ENCODE measurements at regions not wholly inside any gene's neighbourhood (a gene's known extent, or its start where the extent isn't known, plus 50 kb on each side); places are given as distances from the start of the nearest gene placed in this dataset.

DNA sequence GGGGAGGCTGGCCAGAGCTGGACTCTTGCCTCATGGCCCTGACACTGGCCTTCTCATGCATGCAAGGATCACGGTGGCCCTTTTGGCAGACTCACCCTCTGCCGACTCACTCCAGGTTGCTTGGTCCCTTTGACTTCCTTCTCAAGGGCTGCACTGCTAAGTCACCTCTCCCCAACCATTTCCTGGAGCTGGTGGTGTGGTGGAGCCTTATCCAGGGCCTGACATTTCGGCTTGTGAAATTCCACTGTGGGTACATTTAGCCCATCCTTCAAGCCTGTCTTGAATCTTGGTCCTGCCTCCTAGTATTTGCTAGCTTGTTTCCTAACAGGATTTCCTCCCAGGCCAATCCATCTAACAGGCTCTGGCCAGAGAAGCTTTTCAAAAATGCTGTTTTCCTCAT lies 52.6 kb upstream of the JUN start:
- TF ChIP-seq, protein P1, sequence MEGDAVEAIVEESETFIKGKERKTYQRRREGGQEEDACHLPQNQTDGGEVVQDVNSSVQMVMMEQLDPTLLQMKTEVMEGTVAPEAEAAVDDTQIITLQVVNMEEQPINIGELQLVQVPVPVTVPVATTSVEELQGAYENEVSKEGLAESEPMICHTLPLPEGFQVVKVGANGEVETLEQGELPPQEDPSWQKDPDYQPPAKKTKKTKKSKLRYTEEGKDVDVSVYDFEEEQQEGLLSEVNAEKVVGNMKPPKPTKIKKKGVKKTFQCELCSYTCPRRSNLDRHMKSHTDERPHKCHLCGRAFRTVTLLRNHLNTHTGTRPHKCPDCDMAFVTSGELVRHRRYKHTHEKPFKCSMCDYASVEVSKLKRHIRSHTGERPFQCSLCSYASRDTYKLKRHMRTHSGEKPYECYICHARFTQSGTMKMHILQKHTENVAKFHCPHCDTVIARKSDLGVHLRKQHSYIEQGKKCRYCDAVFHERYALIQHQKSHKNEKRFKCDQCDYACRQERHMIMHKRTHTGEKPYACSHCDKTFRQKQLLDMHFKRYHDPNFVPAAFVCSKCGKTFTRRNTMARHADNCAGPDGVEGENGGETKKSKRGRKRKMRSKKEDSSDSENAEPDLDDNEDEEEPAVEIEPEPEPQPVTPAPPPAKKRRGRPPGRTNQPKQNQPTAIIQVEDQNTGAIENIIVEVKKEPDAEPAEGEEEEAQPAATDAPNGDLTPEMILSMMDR (IDR thresholded peaks at IDR 0.05 in 8 of 11, conservative IDR thresholded peaks at IDR 0.05 in 3 of 11), result no peak
- no peak for TF ChIP-seq POLR2A (IDR thresholded peaks at IDR 0.05)

Measured in spleen (tissue), 7 donors.